A673 (cell line): ENCODE measurements at regions not wholly inside any gene's neighbourhood (a gene's known extent, or its start where the extent isn't known, plus 50 kb on each side); places are given as distances from the start of the nearest gene placed in this dataset.

Experiments used
- EZH2 ChIP-seq: fragments of 200-600 bp; sonication (generic); IDR thresholded peaks from 2 replicates; pipeline ENCODE4 v1.6.1; 2017; ENCODE audit warnings: borderline replicate concordance, low read depth, mild to moderate bottlenecking, mixed read lengths, antibody characterized with exemption, low read length; ENCODE audit not compliant: poor library complexity, severe bottlenecking
- TF ChIP-seq, protein P1 (sequence below): fragments of 300-800, 200-600 bp; sonication (generic); conservative IDR thresholded peaks from 2 replicates; pipeline ENCODE4 v1.5.1; 2017; ENCODE audit warnings: low read depth, mild to moderate bottlenecking, antibody characterized with exemption, low read length, moderate library complexity, mixed read lengths

DNA sequence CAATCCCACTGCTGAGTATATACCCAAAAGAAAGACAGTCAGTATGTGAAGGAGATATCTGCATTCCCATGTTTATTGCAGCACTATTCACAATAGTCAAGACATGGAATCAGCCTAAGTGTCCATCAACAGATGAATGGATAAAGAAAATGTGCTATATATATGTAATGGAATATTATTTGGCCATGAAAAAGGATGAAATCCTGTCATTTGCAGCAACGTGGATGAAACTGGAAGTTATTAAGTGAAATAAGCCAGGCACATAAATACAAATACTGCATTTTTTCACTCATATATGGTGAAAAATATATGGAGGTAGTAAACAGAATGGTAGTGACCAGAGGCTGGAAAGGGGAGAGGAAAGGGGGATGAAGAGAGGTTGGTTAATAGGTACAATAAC lies 188.9 kb upstream of the SERP2 start:
- no peak for TF ChIP-seq EZH2
- TF ChIP-seq, protein P1, sequence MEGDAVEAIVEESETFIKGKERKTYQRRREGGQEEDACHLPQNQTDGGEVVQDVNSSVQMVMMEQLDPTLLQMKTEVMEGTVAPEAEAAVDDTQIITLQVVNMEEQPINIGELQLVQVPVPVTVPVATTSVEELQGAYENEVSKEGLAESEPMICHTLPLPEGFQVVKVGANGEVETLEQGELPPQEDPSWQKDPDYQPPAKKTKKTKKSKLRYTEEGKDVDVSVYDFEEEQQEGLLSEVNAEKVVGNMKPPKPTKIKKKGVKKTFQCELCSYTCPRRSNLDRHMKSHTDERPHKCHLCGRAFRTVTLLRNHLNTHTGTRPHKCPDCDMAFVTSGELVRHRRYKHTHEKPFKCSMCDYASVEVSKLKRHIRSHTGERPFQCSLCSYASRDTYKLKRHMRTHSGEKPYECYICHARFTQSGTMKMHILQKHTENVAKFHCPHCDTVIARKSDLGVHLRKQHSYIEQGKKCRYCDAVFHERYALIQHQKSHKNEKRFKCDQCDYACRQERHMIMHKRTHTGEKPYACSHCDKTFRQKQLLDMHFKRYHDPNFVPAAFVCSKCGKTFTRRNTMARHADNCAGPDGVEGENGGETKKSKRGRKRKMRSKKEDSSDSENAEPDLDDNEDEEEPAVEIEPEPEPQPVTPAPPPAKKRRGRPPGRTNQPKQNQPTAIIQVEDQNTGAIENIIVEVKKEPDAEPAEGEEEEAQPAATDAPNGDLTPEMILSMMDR: no peak
